HepG2 (cell line): ENCODE measurements at regions not wholly inside any gene's neighbourhood (a gene's known extent, or its start where the extent isn't known, plus 50 kb on each side); places are given as distances from the start of the nearest gene placed in this dataset.

Experiments used
- ATAC-seq: fragments of 200-7000 bp; cut with Tn5 transposase; 3 replicates; pipeline ENCODE4 v1.9.1; 2020; ENCODE audit warnings: mild to moderate bottlenecking, moderate library complexity
- BruUV-seq: library from RNA; stranded (reverse); fragments of 400-500 nt; replicated peaks from 2 replicates; lab custom pipeline; 2021; lab: Mats Ljungman, UMichigan
- CTCF ChIA-PET: fragments of 300-600 bp; formaldehyde crosslinking; extraction: SDS; loops from one replicate; lab custom pipeline; 2021; ENCODE audit warnings: low total read pairs, inconsistent platforms, low intra/inter-chr PET ratio; lab: Yijun Ruan, JAX
- POLR2A ChIA-PET: fragments of 350-600 bp; sonication (Branson Sonifier 250); formaldehyde crosslinking; loops from one replicate; lab custom pipeline; 2020; ENCODE audit warnings: antibody characterized with exemption, inconsistent platforms; lab: Yijun Ruan, JAX
- DNase-seq: peaks from one replicate; pipeline ENCODE4 v3.0.0-alpha.2; 2015; ENCODE audit warnings: low spot score
- FAIRE-seq: peaks from 3 replicates; lab custom pipeline; 2011; peaks lifted over from hg19 to GRCh38; lab: Jason Lieb, UNC
- H2AFZ ChIP-seq: one replicate; pipeline ENCODE4 v1.6.1; 2011; ENCODE audit warnings: low read length, inconsistent platforms
- H3K27ac ChIP-seq: fragments of 300-600 bp; 3 replicates; pipeline ENCODE4 v1.8.0; 2011; ENCODE audit warnings: mixed run types, mild to moderate bottlenecking, mixed read lengths, low read length, inconsistent platforms; ENCODE audit not compliant: insufficient read depth; ENCODE audit errors: extremely low read length
- H3K27me3 ChIP-seq, 2 experiments: fragments of 200-600 bp in 1 of 2; 2 replicates in 1 of 2; 3 replicates in 1 of 2; pipeline versions ENCODE4 v1.6.0 to v1.8.0; 2011; ENCODE audit warnings: low read length in 2 of 2, mild to moderate bottlenecking in 2 of 2, moderate library complexity in 2 of 2, inconsistent platforms in 1 of 2; ENCODE audit not compliant: insufficient read depth in 2 of 2, control insufficient read depth in 1 of 2
- H3K36me3 ChIP-seq, 2 experiments: fragments of 200-600 bp in 1 of 2; replicated peaks in 1 of 2; 2 replicates in 1 of 2; 3 replicates in 1 of 2; pipeline versions ENCODE4 v1.5.1 to v1.8.0; 2011; ENCODE audit warnings: low read length in 2 of 2, inconsistent platforms in 1 of 2; ENCODE audit not compliant: insufficient read depth in 2 of 2, control insufficient read depth in 1 of 2
- H3K4me1 ChIP-seq: 2 replicates; pipeline ENCODE4 v1.5.1; 2012; ENCODE audit warnings: low read length, inconsistent platforms; ENCODE audit not compliant: insufficient read depth
- H3K4me2 ChIP-seq: 2 replicates; pipeline ENCODE4 v1.6.0; 2011; ENCODE audit warnings: low read depth, low read length, inconsistent platforms
- H3K4me3 ChIP-seq, 3 experiments: fragments of 200-600 bp in 1 of 3; sonication (generic), shearing (Covaris generic) in 1 of 3; replicated peaks in 1 of 3; 2 replicates each; pipeline ENCODE4 v1.5.1; 2011 to 2016; ENCODE audit warnings: low read length in 3 of 3, inconsistent platforms in 2 of 3, low read depth in 2 of 3, mild to moderate bottlenecking in 2 of 3, control low read depth in 1 of 3, mixed read lengths in 1 of 3; ENCODE audit not compliant: insufficient read depth in 1 of 3
- H3K79me2 ChIP-seq: one replicate; pipeline ENCODE4 v1.6.1; 2011; ENCODE audit warnings: low read length, inconsistent platforms; ENCODE audit not compliant: insufficient read depth
- H3K9ac ChIP-seq: 2 replicates; pipeline ENCODE4 v1.6.0; 2011; ENCODE audit warnings: mild to moderate bottlenecking, low read depth, low read length, inconsistent platforms; ENCODE audit not compliant: insufficient read depth
- H3K9me3 ChIP-seq: 2 replicates; pipeline ENCODE4 v1.5.1; 2012; ENCODE audit warnings: mild to moderate bottlenecking, low read length
- H4K20me1 ChIP-seq: 2 replicates; pipeline ENCODE4 v1.6.0; 2011; ENCODE audit warnings: inconsistent platforms, mild to moderate bottlenecking, low read length, moderate library complexity; ENCODE audit not compliant: insufficient read depth
- GTF3A ChIP-seq: sonication (generic); formaldehyde crosslinking; conservative IDR thresholded peaks from 2 replicates; pipeline ENCODE4 v1.4.0; 2020; ENCODE audit warnings: mild to moderate bottlenecking, missing genetic modification reagents
- GZF1 ChIP-seq: sonication (generic); formaldehyde crosslinking; IDR thresholded peaks from 2 replicates; pipeline ENCODE4 v1.5.1; 2020; ENCODE audit warnings: mild to moderate bottlenecking, missing genetic modification reagents
- KDM2A ChIP-seq: sonication (generic); formaldehyde crosslinking; IDR thresholded peaks from 2 replicates; pipeline ENCODE4 v1.4.0; 2020; ENCODE audit warnings: low read depth, missing genetic modification reagents, borderline replicate concordance
- RAD21 ChIP-seq: fragments of 450-650 bp; formaldehyde crosslinking; IDR thresholded peaks from 2 replicates; pipeline ENCODE4 v1.5.0; 2020; ENCODE audit warnings: mild to moderate bottlenecking
- ZNF205 ChIP-seq: IDR thresholded peaks from 2 replicates; pipeline ENCODE4 v1.6.1; 2018; ENCODE audit warnings: missing biosample characterization, missing genetic modification reagents
- ZNF264 ChIP-seq: sonication (generic); formaldehyde crosslinking; IDR thresholded peaks from 2 replicates; pipeline ENCODE4 v1.4.0; 2020; ENCODE audit warnings: missing genetic modification reagents
- ZNF678 ChIP-seq: sonication (generic); formaldehyde crosslinking; IDR thresholded peaks from 2 replicates; pipeline ENCODE4 v1.4.0; 2020; ENCODE audit warnings: mild to moderate bottlenecking, missing genetic modification reagents
- ZSCAN20 ChIP-seq: sonication (generic); formaldehyde crosslinking; IDR thresholded peaks from 2 replicates; pipeline ENCODE4 v1.4.0; 2020; ENCODE audit warnings: missing genetic modification reagents, mild to moderate bottlenecking, borderline replicate concordance
- WGBS: methylation state at CpG from one replicate; pipeline ENCODE4 v1.1.6; 2017; ENCODE audit warnings: low lambda C conversion rate; 5-methylcytosine and 5-hydroxymethylcytosine counted together
- in situ Hi-C: cut with HindIII; loops from 2 replicates; pipeline ENCODE4 v1.10.0; 2017; ENCODE audit warnings: low pct_unique_long_range_greater_than_20kb; ENCODE audit not compliant: extremely low pct_ligation_motif_present
- intact Hi-C: fragments of 100-400 bp; cut with micrococcal nuclease; formaldehyde crosslinking; loops from one replicate; pipeline ENCODE4 v1.10.0; 2022; ENCODE audit not compliant: unreplicated experiment
- TF ChIP-seq, protein P1 (sequence below): sonication (generic); formaldehyde crosslinking; IDR thresholded peaks from 2 replicates; pipeline ENCODE4 v1.5.1; 2020; ENCODE audit warnings: mild to moderate bottlenecking, missing genetic modification reagents, borderline replicate concordance
- TF ChIP-seq, protein P2 (sequence below): sonication (generic); formaldehyde crosslinking; IDR thresholded peaks from 2 replicates; pipeline ENCODE4 v1.5.1; 2020; ENCODE audit warnings: missing genetic modification reagents, mild to moderate bottlenecking, borderline replicate concordance
- TF ChIP-seq, protein P3 (sequence below): sonication (generic); formaldehyde crosslinking; IDR thresholded peaks from 2 replicates; pipeline ENCODE4 v1.8.0; 2022; ENCODE audit warnings: missing genetic modification reagents, low read depth, mild to moderate bottlenecking, borderline replicate concordance

DNA sequence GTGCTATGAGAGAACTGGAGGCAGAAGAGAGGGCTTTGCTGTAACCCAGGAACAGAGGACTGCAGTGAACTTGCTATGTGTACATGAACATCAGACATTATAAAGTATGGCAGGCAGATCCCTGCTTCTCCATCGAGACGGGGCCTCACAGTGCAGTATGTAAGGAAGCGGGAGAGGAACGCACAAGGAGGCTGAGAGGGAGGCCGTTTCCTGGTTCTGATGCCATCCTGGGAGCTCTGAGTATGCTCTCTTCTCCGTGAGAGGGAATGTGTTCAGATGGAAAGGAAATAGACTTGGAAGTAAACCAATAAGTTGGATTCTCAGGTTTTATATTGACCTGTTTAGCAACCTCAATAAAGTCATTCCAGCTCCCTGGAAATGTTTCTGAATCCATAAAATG, 101.8 kb downstream of the ALDH8A1 start (continued):
- TF ChIP-seq ZNF264 (CRISPR knock-in tag) (no peak), KDM2A (CRISPR knock-in tag) (no peak)
- TF ChIP-seq, all 625 proteins: peak for 0

- DNase-seq (no peak), FAIRE-seq (no peak), ATAC-seq (no peak)
- ChIA-PET CTCF (no interaction called here), POLR2A (no interaction called here)
- Histone ChIP-seq H3K4me2 (no peak overlapping the region), H3K36me3 (no peaks in the 10 kb centered on the region), H4K20me1 (no peaks in the 10 kb centered on the region), H3K79me2 (no peaks in the 10 kb centered on the region), H3K9ac (no peak overlapping the region), H3K4me1 (no peaks in the 10 kb centered on the region), H2AFZ (no peak overlapping the region), H3K27ac (no peak overlapping the region), H3K9me3 (no peaks in the 10 kb centered on the region), H3K4me3 (no peak overlapping the region), H3K27me3 (no peaks in the 10 kb centered on the region)
- intact Hi-C loops (no loop called here), in situ Hi-C loops (no loop called here)
- BruUV-seq, result no TSS peak
- TF ChIP-seq ZNF205 (CRISPR knock-in tag) (no peak), GZF1 (CRISPR knock-in tag) (no peak), RAD21 (CRISPR knock-in tag) (no peak), ZSCAN20 (CRISPR knock-in tag) (no peak), ZNF678 (CRISPR knock-in tag) (no peak), GTF3A (no peak)
- TF ChIP-seq, protein P1, sequence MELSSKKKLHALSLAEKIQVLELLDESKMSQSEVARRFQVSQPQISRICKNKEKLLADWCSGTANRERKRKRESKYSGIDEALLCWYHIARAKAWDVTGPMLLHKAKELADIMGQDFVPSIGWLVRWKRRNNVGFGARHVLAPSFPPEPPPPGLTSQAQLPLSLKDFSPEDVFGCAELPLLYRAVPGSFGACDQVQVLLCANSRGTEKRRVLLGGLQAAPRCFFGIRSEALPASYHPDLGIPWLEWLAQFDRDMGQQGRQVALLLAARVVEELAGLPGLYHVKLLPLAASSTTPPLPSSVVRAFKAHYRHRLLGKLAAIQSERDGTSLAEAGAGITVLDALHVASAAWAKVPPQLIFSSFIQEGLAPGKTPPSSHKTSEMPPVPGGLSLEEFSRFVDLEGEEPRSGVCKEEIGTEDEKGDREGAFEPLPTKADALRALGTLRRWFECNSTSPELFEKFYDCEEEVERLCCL (CRISPR knock-in tag), result no peak
- TF ChIP-seq, protein P2, sequence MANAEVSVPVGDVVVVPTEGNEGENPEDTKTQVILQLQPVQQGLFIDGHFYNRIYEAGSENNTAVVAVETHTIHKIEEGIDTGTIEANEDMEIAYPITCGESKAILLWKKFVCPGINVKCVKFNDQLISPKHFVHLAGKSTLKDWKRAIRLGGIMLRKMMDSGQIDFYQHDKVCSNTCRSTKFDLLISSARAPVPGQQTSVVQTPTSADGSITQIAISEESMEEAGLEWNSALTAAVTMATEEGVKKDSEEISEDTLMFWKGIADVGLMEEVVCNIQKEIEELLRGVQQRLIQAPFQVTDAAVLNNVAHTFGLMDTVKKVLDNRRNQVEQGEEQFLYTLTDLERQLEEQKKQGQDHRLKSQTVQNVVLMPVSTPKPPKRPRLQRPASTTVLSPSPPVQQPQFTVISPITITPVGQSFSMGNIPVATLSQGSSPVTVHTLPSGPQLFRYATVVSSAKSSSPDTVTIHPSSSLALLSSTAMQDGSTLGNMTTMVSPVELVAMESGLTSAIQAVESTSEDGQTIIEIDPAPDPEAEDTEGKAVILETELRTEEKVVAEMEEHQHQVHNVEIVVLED (CRISPR knock-in tag), result no peak
- TF ChIP-seq, protein P3, sequence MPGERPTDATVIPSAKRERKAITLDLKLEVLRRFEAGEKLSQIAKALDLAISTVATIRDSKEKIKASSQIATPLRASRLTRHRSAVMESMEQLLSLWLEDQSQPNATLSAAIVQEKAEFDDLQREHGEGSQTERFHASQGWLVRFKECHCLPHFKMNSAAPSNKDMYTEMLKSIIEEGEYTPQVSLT (CRISPR knock-in tag), result no peak
- 16% methylated on average over 3 of the region's 3 CpGs for whole genome bisulfite sequencing
Measured at GRCh38 chr6:134846865-134847264, 103.0 kb downstream of the ALDH8A1 start.
